NCI-H2171 treated with DMSO at 0.1 percent for 48 hours (cell line): ENCODE measurements at regions not wholly inside any gene's neighbourhood (a gene's known extent, or its start where the extent isn't known, plus 50 kb on each side); places are given as distances from the start of the nearest gene placed in this dataset.

Experiments used
- DNase-seq: peaks from one replicate; lab custom pipeline; 2025; lab: John Stamatoyannopoulos, UW

DNA sequence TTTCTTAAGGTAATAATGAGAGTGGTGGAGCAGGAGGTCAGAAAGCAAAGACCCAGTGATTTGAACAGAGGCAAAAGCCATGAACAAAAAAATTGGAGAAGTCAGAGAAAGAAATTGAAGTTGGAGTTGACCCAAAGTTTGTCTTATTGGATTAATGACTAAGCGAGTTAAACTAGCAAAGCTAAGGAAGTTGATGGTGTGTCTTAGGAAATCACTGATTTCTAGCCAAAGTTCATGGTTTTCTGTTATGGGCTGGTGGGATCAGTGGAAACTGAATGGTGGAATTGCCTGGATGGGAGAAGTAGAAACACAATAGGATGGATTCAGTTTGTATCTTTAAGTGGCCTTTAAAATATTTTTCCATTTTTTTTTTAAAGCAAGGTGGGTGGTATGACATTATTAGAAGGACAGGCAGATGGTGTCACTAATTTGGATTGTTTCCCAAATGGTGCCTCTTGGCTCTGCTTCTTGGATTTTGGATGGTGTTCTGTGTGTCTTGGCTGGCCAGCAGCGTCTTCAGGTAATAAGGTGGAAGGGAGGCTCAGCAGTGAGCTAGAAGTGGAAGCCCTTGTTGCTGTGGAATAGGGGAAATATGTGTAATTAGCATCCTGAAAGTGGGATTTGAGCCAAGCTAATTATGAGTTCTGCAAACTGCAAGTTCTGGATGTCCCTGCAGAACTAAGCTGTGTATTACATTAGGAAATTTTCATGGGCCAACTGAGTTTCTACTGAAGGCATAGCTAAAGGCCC, 302.9 kb downstream of the LMO7 start:
- DNase-seq: peak; percentile 47

GRCh38 chr13:75936791-75937190, 300.7 kb downstream of the LMO7 start:
- no peak for DNase-seq

GRCh38 chr13:75935805-75936204, 299.7 kb downstream of the LMO7 start:
- DNase-seq: no peak

DNA sequence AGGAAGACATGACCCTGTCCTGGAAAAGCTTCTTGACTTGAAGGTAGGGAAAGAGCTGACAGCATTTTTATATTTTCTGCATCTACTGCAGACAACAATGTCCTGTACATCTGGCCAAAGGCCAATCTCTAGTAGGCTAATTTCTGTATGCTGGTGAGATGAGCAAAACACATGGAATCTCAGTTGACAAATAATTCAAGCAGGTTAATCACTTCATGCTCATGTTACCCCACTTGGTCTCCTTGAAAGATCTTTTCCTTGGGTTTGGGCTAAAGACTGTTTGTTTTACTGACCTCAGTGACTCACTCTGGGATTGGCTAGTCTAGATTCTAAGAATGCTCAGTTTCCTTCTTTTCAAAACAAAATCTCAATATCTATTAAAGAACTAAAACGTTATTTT, 298.8 kb downstream of the LMO7 start:
- peak; percentile 8 for DNase-seq

DNA sequence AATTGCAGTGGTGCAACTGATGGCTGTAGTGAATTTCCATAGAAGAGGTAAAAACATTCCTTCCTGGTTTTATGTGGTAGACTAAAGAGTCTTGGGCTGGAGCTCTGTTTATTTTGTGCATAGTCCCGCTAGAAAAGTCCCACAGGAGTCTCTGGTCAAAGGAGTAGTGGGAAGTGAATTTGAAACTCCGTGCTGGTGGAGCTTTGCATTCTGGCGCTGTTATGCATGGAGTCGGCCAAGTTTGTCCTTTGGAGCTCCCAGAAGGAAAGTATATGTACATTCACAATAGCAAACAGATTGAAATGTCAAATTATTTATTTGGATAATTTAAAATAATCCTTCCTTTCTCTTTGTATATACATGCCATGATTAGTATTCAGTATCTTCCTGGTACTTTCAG, 296.5 kb downstream of the LMO7 start:
- no peak for DNase-seq

DNA sequence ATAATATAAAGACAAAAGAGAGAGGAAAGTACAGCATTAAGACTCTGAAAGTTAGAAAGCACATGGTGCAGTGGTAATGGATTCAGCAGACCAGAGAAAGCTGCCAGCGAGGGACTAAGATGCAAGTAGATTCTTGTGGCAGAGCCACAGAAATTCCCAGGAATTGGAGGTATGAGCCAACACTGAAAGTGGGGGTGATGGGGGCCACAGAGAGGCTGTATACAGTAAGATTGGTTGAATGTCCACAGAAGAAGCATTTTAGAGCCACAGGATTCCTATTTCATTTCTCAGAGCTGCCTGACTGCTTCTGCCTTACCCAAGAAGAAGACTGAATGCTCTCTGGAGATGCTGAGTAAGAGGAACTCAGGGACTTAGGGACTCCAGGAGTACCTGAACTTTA, 295.0 kb downstream of the LMO7 start:
- DNase-seq: no peak

GRCh38 chr13:75929076-75929475, 292.9 kb downstream of the LMO7 start:
- no peak for DNase-seq

DNA sequence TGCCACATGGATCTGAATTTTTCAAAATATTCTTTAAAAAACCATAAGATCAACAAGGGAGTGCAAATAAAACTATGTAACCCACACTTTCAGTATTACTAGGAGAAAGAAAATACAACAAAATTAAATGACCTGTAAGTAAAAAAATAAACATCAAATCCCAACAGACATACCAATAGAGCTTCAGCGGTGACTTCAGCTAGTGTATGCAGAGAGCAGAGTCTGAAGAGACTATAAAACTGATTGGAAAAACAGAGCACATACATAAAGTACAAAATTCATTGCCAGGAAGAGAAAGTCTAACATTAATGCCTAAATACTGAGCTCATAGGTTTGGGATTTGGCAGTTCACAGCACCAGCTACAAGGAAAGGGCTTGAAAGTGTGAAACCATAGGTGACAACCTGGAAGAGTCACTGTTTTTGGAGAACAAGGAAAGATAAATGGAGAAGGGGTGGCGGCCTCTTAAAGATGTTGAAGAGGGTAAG, 291.1 kb downstream of the LMO7 start:
- no peak for DNase-seq

DNA sequence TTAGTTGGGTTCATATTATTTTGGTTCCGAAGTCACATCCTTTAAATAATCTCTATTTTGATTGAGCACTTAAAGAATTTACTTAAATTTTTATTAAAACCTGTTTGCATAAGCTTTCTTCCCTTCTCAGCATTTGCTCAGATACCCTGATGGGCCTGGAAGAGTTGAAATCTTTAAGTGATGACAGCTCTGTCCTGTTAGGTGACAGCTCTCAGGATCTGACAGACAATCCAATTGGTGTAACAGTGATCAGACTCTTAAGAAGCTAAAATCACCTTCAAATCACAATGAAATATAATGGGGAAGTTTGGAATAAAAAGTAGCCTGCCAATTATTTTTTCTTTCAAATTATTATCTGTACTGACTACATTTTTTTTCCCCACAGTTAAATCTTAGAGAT, 284.4 kb downstream of the LMO7 start:
- no peak for DNase-seq

DNA sequence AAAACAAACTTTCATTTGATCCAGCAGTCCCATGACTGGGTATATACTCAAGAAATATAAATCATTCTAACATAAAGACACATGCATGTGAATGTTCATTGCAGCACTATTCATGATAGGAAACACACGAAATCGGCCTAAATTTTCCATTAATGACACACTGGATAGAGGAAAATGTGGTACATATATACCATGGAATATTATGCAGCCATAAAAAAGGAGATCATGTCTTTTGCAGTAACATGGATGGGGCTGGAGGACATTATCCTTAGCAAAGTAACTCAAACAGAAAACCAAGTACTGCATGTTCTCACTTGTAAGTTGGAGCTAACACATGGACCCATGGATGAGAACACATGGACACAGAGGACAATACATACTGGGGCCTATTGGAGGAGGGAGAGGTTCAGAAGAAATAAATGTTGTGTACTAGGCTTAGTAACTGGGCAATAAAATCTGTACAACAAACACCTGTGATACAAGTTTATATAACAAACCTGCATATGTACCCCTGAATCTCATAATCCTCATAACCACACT, 283.6 kb downstream of the LMO7 start:
- DNase-seq: no peak

DNA sequence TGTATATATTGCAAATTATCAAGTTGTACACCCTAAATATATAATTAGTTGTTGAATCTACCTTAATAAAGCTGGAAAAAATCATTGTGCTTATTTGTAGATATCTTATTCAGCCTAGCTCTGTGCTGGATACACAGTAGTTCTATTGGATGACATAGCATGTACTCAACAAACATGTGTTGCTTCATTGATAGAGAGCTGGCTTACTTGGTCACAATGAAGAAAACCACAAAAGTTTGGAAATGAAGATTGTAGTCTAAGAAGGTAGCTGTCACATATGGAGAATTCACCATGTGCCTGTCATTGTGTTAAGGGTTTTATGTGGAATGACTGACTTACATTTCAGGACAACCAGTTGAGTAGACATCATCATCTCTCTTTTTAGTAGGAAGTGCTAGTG, 278.9 kb downstream of the LMO7 start:
- DNase-seq: no peak

DNA sequence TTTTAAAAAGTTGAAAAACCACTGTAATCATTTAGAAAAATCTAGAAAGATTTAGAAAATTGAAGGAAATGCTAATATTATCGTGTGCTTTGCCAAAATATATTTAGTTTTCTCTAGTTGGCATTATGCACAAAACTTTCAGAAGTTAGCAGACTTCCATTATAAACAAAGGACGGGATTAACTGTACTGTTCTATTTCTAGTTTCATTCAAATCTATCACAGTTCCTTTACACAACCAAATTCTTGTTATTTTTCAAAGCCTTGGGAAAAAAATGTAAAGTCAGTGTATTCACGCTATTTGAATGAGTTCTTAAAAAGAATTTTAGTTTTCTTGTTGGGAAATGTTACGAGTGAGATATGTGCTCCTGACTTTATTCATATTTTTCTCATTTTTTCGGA, 277.8 kb downstream of the LMO7 start:
- no peak for DNase-seq

- no peak for DNase-seq
Observed at GRCh38 chr13:75910591-75910990, 274.5 kb downstream of the LMO7 start.
